ENCODE measurements at regions not wholly inside any gene's neighbourhood (a gene's known extent, or its start where the extent isn't known, plus 50 kb on each side); places are given as distances from the start of the nearest gene placed in this dataset.

GRCh38 chr19:30244533-30244932, 127.7 kb upstream of the ZNF536 start:
- H3K27me3 Mint-ChIP-seq: peaks cover 39% of the 10 kb centered on the region
- no peaks in the 10 kb centered on the region for H3K4me1 ChIP-seq (ENCODE audit: insufficient read depth, low read length)
- ATAC-seq (ENCODE audit: poor library complexity) (no peak), DNase-seq (no peak)
- no peak overlapping the region for H3K27ac Mint-ChIP-seq
- no peaks in the 10 kb centered on the region for H3K4me1 Mint-ChIP-seq (ENCODE audit: low read depth)
- no peaks in the 10 kb centered on the region for H3K27me3 ChIP-seq (ENCODE audit: control insufficient read depth in 1 of 2, insufficient read depth in 2 of 2, low read length in 2 of 2)
- no peak overlapping the region for H3K27ac ChIP-seq (ENCODE audit: low read depth in 1 of 2, low read length in 2 of 2)
- ChIA-PET POLR2A (no interaction called here), CTCF (no interaction called here)
- TF ChIP-seq CTCF (IDR thresholded peaks at IDR 0.05): no peak
- no peaks in the 10 kb centered on the region for H3K36me3 ChIP-seq (ENCODE audit: insufficient read depth, low read length)
- intact Hi-C loops (cut with DNase I, micrococcal nuclease): no loop called here
- H3K9me3 ChIP-seq (ENCODE audit: control insufficient read depth in 1 of 2, insufficient read depth in 1 of 2, low read length in 2 of 2): peaks cover 0 to 9% of the 10 kb centered on the region in 2 experiments
- no peaks in the 10 kb centered on the region for H3K36me3 Mint-ChIP-seq (ENCODE audit: low read depth)
- H3K9me3 Mint-ChIP-seq: no peaks in the 10 kb centered on the region
- no peak overlapping the region for H3K4me3 Mint-ChIP-seq
- H3K4me3 ChIP-seq (ENCODE audit: low read length): no peak overlapping the region

GRCh38 chr19:30245401-30246039, 126.7 kb upstream of the ZNF536 start:
- no peak overlapping the region for H3K27ac Mint-ChIP-seq
- intact Hi-C loops (cut with DNase I, micrococcal nuclease): no loop called here
- Histone ChIP-seq H3K27me3 (ENCODE audit: control insufficient read depth in 1 of 2, insufficient read depth in 2 of 2, low read length in 2 of 2) (no peaks in the 10 kb centered on the region), H3K4me1 (ENCODE audit: insufficient read depth, low read length) (no peaks in the 10 kb centered on the region), H3K4me3 (ENCODE audit: low read length) (no peak overlapping the region), H3K36me3 (ENCODE audit: insufficient read depth, low read length) (no peaks in the 10 kb centered on the region), H3K27ac (ENCODE audit: low read depth in 1 of 2, low read length in 2 of 2) (no peak overlapping the region), H3K9me3 (ENCODE audit: control insufficient read depth in 1 of 2, insufficient read depth in 1 of 2, low read length in 2 of 2) (peaks cover 0 to 9% of the 10 kb centered on the region in 2 experiments)
- H3K9me3 Mint-ChIP-seq: no peaks in the 10 kb centered on the region
- POLR2A ChIA-PET: no interaction called here
- CTCF ChIA-PET: interaction anchor here (0.6 kb wide), 1 partner anchor 1282 kb away, joined by 3 read pairs; no protein-coding TSS in a partner anchor
- H3K36me3 Mint-ChIP-seq (ENCODE audit: low read depth): no peaks in the 10 kb centered on the region
- ATAC-seq (ENCODE audit: poor library complexity) (no peak), DNase-seq (no peak)
- H3K27me3 Mint-ChIP-seq: peaks cover 39% of the 10 kb centered on the region
- no peak for TF ChIP-seq CTCF (IDR thresholded peaks at IDR 0.05)
- no peaks in the 10 kb centered on the region for H3K4me1 Mint-ChIP-seq (ENCODE audit: low read depth)
- H3K4me3 Mint-ChIP-seq: no peak overlapping the region

GRCh38 chr19:30249911-30250310, 122.3 kb upstream of the ZNF536 start:
- intact Hi-C loops (cut with DNase I, micrococcal nuclease): no loop called here
- no peak overlapping the region for H3K4me3 ChIP-seq (ENCODE audit: low read length)
- H3K27me3 Mint-ChIP-seq: peaks cover 66% of the 10 kb centered on the region
- no peak overlapping the region for H3K4me3 Mint-ChIP-seq
- ChIA-PET CTCF (no interaction called here), POLR2A (no interaction called here)
- H3K27ac ChIP-seq (ENCODE audit: low read depth in 1 of 2, low read length in 2 of 2): no peak overlapping the region
- H3K27ac Mint-ChIP-seq: no peak overlapping the region
- DNase-seq (no peak), ATAC-seq (ENCODE audit: poor library complexity) (no peak)
- peaks cover 0 to 14% of the 10 kb centered on the region in 2 experiments for H3K9me3 ChIP-seq (ENCODE audit: control insufficient read depth in 1 of 2, insufficient read depth in 1 of 2, low read length in 2 of 2)
- no peaks in the 10 kb centered on the region for H3K9me3 Mint-ChIP-seq
- H3K36me3 ChIP-seq (ENCODE audit: insufficient read depth, low read length): no peaks in the 10 kb centered on the region
- no peak for TF ChIP-seq CTCF (IDR thresholded peaks at IDR 0.05)
- no peaks in the 10 kb centered on the region for H3K36me3 Mint-ChIP-seq (ENCODE audit: low read depth)
- H3K27me3 ChIP-seq (ENCODE audit: control insufficient read depth in 1 of 2, insufficient read depth in 2 of 2, low read length in 2 of 2): peaks cover 2 to 16% of the 10 kb centered on the region in 2 experiments
- no peaks in the 10 kb centered on the region for H3K4me1 ChIP-seq (ENCODE audit: insufficient read depth, low read length)
- H3K4me1 Mint-ChIP-seq (ENCODE audit: low read depth): no peaks in the 10 kb centered on the region

Measured in CD4-positive, alpha-beta T cell (primary cell).